Lower leg skin (tissue), 3 donors: ENCODE measurements at regions not wholly inside any gene's neighbourhood (a gene's known extent, or its start where the extent isn't known, plus 50 kb on each side); places are given as distances from the start of the nearest gene placed in this dataset.

ENCODE experiments used
- POLR2A ChIP-seq, 2 donors: fragments of 450-650 bp; IDR thresholded peaks; one replicate each; pipeline ENCODE4 v1.6.1; 2016 to 2017; ENCODE audit warnings: antibody characterized with exemption in 2 of 2, mild to moderate bottlenecking in 1 of 2, moderate library complexity in 1 of 2
- TF ChIP-seq, protein P1 (sequence below), 3 donors: fragments of 450-650 bp; IDR thresholded peaks; one replicate each; pipeline ENCODE4 v1.5.1; 2016; ENCODE audit warnings: antibody characterized with exemption in 3 of 3, mild to moderate bottlenecking in 3 of 3, moderate library complexity in 2 of 3

DNA sequence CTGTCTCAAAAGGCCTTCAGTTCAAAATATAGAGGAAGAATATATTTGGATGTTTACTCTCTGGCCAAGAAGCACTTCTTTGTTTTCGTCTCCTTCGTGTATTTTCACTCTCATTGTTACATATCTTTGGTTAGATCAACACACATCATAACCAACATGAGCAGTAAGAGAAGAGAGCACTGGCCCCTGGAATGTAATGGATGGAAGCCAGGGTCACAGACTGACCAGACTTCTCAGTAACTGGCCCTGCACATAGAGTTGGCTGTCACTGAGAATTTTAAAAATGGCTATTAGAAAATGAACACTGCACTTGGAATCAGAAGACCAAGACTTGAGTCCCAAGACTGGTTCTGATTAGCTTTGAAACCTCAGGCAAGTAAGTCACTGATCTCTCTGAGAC lies 215.9 kb upstream of the RRP15 start:
- TF ChIP-seq, protein P1, sequence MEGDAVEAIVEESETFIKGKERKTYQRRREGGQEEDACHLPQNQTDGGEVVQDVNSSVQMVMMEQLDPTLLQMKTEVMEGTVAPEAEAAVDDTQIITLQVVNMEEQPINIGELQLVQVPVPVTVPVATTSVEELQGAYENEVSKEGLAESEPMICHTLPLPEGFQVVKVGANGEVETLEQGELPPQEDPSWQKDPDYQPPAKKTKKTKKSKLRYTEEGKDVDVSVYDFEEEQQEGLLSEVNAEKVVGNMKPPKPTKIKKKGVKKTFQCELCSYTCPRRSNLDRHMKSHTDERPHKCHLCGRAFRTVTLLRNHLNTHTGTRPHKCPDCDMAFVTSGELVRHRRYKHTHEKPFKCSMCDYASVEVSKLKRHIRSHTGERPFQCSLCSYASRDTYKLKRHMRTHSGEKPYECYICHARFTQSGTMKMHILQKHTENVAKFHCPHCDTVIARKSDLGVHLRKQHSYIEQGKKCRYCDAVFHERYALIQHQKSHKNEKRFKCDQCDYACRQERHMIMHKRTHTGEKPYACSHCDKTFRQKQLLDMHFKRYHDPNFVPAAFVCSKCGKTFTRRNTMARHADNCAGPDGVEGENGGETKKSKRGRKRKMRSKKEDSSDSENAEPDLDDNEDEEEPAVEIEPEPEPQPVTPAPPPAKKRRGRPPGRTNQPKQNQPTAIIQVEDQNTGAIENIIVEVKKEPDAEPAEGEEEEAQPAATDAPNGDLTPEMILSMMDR (IDR thresholded peaks at IDR 0.05), result no peak
- no peak for TF ChIP-seq POLR2A (IDR thresholded peaks at IDR 0.05)
